SU-DHL-6 (cell line): ENCODE measurements at regions not wholly inside any gene's neighbourhood (a gene's known extent, or its start where the extent isn't known, plus 50 kb on each side); places are given as distances from the start of the nearest gene placed in this dataset.

Source experiments
- EZH2phosphoT487 ChIP-seq: fragments of 200-600 bp; sonication (generic), shearing (Covaris generic); conservative IDR thresholded peaks from 2 replicates; pipeline ENCODE4 v1.6.1; 2018; ENCODE audit warnings: mild to moderate bottlenecking, antibody characterized with exemption, low read length, moderate library complexity, mixed read lengths
- TF ChIP-seq, protein P1 (sequence below): fragments of 200-600 bp; sonication (generic); IDR thresholded peaks from one replicate; pipeline ENCODE4 v1.5.1; 2017; ENCODE audit warnings: antibody characterized with exemption, mild to moderate bottlenecking, low read length, moderate library complexity; ENCODE audit not compliant: insufficient read depth, poor library complexity, severe bottlenecking

GRCh38 chr4:130736436-130737185, 1640.7 kb downstream of the C4orf33 start:
- TF ChIP-seq, protein P1, sequence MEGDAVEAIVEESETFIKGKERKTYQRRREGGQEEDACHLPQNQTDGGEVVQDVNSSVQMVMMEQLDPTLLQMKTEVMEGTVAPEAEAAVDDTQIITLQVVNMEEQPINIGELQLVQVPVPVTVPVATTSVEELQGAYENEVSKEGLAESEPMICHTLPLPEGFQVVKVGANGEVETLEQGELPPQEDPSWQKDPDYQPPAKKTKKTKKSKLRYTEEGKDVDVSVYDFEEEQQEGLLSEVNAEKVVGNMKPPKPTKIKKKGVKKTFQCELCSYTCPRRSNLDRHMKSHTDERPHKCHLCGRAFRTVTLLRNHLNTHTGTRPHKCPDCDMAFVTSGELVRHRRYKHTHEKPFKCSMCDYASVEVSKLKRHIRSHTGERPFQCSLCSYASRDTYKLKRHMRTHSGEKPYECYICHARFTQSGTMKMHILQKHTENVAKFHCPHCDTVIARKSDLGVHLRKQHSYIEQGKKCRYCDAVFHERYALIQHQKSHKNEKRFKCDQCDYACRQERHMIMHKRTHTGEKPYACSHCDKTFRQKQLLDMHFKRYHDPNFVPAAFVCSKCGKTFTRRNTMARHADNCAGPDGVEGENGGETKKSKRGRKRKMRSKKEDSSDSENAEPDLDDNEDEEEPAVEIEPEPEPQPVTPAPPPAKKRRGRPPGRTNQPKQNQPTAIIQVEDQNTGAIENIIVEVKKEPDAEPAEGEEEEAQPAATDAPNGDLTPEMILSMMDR: no peak
- no peak for TF ChIP-seq EZH2phosphoT487
